Gastrocnemius medialis (tissue), 4 donors: ENCODE measurements at regions not wholly inside any gene's neighbourhood (a gene's known extent, or its start where the extent isn't known, plus 50 kb on each side); places are given as distances from the start of the nearest gene placed in this dataset.

Experiments used
- POLR2A ChIP-seq, 2 donors: fragments of 450-650 bp; IDR thresholded peaks; one replicate each; pipeline ENCODE4 v1.6.1; 2017; ENCODE audit warnings: antibody characterized with exemption in 2 of 2, mild to moderate bottlenecking in 2 of 2, moderate library complexity in 2 of 2
- TF ChIP-seq, protein P1 (sequence below), 5 experiments: fragments of 450-650 bp in 3 of 5; fragments of 200-600 bp in 2 of 5; sonication (generic) in 2 of 5; IDR thresholded peaks in 4 of 5; conservative IDR thresholded peaks in 1 of 5; 1 replicate in 4 of 5; 2 replicates in 1 of 5; pipeline ENCODE4 v1.5.1; 2016 to 2019; ENCODE audit warnings: antibody characterized with exemption in 5 of 5, mild to moderate bottlenecking in 3 of 5, moderate library complexity in 3 of 5

DNA sequence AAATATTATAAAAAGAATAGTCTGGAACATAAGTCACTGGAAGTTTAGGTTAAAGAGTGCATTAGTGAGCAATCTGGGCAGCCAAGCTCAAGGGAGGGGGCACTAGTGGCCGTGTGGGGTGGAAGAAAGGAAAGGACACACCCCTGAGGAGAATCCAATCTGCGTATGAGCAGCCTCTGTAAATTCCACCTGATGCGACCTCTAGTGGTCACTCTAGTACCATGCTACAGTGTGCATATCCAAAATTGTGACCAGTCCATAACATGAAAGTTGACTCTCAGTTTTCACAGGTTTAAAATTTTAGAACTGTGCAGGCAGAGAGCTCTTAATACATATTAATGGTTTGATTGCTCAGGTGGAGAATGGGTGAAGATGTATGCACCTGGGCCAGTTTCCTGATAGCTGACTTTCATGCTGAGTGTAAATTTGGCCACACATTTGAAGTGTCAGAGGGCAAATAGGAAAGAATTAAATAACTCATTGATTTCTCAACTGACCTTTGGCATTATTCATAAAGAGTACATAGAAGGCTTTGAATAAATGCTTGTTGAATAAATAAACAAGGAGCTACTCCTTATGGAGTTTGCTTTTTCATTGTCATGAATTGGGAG lies 105.9 kb upstream of the C21orf91 start:
- no peak for TF ChIP-seq POLR2A (IDR thresholded peaks at IDR 0.05)
- TF ChIP-seq, protein P1, sequence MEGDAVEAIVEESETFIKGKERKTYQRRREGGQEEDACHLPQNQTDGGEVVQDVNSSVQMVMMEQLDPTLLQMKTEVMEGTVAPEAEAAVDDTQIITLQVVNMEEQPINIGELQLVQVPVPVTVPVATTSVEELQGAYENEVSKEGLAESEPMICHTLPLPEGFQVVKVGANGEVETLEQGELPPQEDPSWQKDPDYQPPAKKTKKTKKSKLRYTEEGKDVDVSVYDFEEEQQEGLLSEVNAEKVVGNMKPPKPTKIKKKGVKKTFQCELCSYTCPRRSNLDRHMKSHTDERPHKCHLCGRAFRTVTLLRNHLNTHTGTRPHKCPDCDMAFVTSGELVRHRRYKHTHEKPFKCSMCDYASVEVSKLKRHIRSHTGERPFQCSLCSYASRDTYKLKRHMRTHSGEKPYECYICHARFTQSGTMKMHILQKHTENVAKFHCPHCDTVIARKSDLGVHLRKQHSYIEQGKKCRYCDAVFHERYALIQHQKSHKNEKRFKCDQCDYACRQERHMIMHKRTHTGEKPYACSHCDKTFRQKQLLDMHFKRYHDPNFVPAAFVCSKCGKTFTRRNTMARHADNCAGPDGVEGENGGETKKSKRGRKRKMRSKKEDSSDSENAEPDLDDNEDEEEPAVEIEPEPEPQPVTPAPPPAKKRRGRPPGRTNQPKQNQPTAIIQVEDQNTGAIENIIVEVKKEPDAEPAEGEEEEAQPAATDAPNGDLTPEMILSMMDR (IDR thresholded peaks at IDR 0.05 in 4 of 5, conservative IDR thresholded peaks at IDR 0.05 in 1 of 5) = peak; percentile 25 to 79 (median 64)
